Activated naive CD4-positive, alpha-beta T cell treated with anti-CD3 and anti-CD28 coated beads, Interleukin-2, amount 10 ng/mL, durations not matched to agents 7 days and 5 days (primary cell): ENCODE measurements at regions not wholly inside any gene's neighbourhood (a gene's known extent, or its start where the extent isn't known, plus 50 kb on each side); places are given as distances from the start of the nearest gene placed in this dataset.

ENCODE experiments used
- CTCF ChIA-PET: fragments of 350-600 bp; sonication (Branson Sonifier 250); formaldehyde crosslinking; loops from one replicate; lab custom pipeline; 2021; ENCODE audit warnings: antibody characterized with exemption; lab: Charles Lee
- DNase-seq: peaks from one replicate; pipeline ENCODE4 v3.0.0-alpha.2; 2020
- H3K27ac Mint-ChIP-seq: one replicate; pipeline ENCODE4 v1.8.0; 2021; ENCODE audit warnings: mild to moderate bottlenecking, moderate library complexity, mixed read lengths
- H3K27me3 Mint-ChIP-seq: one replicate; pipeline ENCODE4 v1.8.0; 2021; ENCODE audit warnings: mild to moderate bottlenecking, mixed read lengths
- H3K36me3 Mint-ChIP-seq: one replicate; pipeline ENCODE4 v1.8.0; 2021; ENCODE audit warnings: mixed read lengths
- H3K4me1 Mint-ChIP-seq: one replicate; pipeline ENCODE4 v1.8.0; 2021; ENCODE audit warnings: mixed read lengths
- H3K4me3 Mint-ChIP-seq: one replicate; pipeline ENCODE4 v1.8.0; 2021; ENCODE audit warnings: mild to moderate bottlenecking, moderate library complexity, mixed read lengths
- H3K9me3 Mint-ChIP-seq: one replicate; pipeline ENCODE4 v1.8.0; 2021; ENCODE audit warnings: mixed read lengths

GRCh38 chr4:10973686-10974085 lies 289.1 kb upstream of the CLNK start:
- Mint-ChIP-seq H3K27me3 (no peaks in the 10 kb centered on the region), H3K36me3 (no peaks in the 10 kb centered on the region), H3K27ac (no peak overlapping the region), H3K4me1 (no peaks in the 10 kb centered on the region), H3K9me3 (no peaks in the 10 kb centered on the region), H3K4me3 (no peak overlapping the region)
- CTCF ChIA-PET = no interaction called here
- DNase-seq = no peak

GRCh38 chr4:10971800-10972401 lies 287.3 kb upstream of the CLNK start:
- CTCF ChIA-PET = interaction anchor here (1.5 kb wide), 1 partner anchor 329 kb away, joined by 3 read pairs; no protein-coding TSS in a partner anchor
- Mint-ChIP-seq H3K27ac (no peak overlapping the region), H3K4me3 (no peak overlapping the region), H3K4me1 (no peaks in the 10 kb centered on the region), H3K9me3 (no peaks in the 10 kb centered on the region), H3K36me3 (no peaks in the 10 kb centered on the region), H3K27me3 (no peaks in the 10 kb centered on the region)
- DNase-seq = no peak

GRCh38 chr4:10965196-10965595 lies 280.6 kb upstream of the CLNK start:
- DNase-seq = no peak
- Mint-ChIP-seq H3K4me1 (no peaks in the 10 kb centered on the region), H3K27me3 (no peaks in the 10 kb centered on the region), H3K4me3 (no peak overlapping the region), H3K9me3 (peaks cover 13% of the 10 kb centered on the region), H3K36me3 (no peaks in the 10 kb centered on the region), H3K27ac (no peak overlapping the region)
- CTCF ChIA-PET = no interaction called here

- H3K27me3 Mint-ChIP-seq = no peaks in the 10 kb centered on the region
- H3K9me3 Mint-ChIP-seq = peaks cover 13% of the 10 kb centered on the region
- H3K4me1 Mint-ChIP-seq = no peaks in the 10 kb centered on the region
- H3K4me3 Mint-ChIP-seq = no peak overlapping the region
- H3K36me3 Mint-ChIP-seq = no peaks in the 10 kb centered on the region
- CTCF ChIA-PET = no interaction called here
- H3K27ac Mint-ChIP-seq = no peak overlapping the region
- no peak for DNase-seq
Observed at GRCh38 chr4:10963958-10964703, 279.6 kb upstream of the CLNK start.

- Mint-ChIP-seq H3K36me3 (no peaks in the 10 kb centered on the region), H3K4me1 (no peaks in the 10 kb centered on the region), H3K9me3 (peaks cover 13% of the 10 kb centered on the region), H3K4me3 (no peak overlapping the region), H3K27ac (no peak overlapping the region), H3K27me3 (no peaks in the 10 kb centered on the region)
- no peak for DNase-seq
- CTCF ChIA-PET = no interaction called here
Observed at GRCh38 chr4:10963241-10963640, 278.7 kb upstream of the CLNK start.

- CTCF ChIA-PET = no interaction called here
- DNase-seq = no peak
- H3K4me3 Mint-ChIP-seq = no peak overlapping the region
- no peaks in the 10 kb centered on the region for H3K27me3 Mint-ChIP-seq
- no peak overlapping the region for H3K27ac Mint-ChIP-seq
- no peaks in the 10 kb centered on the region for H3K36me3 Mint-ChIP-seq
- H3K9me3 Mint-ChIP-seq = peaks cover 13% of the 10 kb centered on the region
- H3K4me1 Mint-ChIP-seq = no peaks in the 10 kb centered on the region
Observed at GRCh38 chr4:10962246-10962645, 277.7 kb upstream of the CLNK start.

- Mint-ChIP-seq H3K9me3 (peaks cover 13% of the 10 kb centered on the region), H3K27ac (no peak overlapping the region), H3K4me1 (no peaks in the 10 kb centered on the region), H3K27me3 (no peaks in the 10 kb centered on the region), H3K4me3 (no peak overlapping the region), H3K36me3 (no peaks in the 10 kb centered on the region)
- DNase-seq = no peak
- CTCF ChIA-PET = interaction anchor here (0.7 kb wide), 1 partner anchor 9 kb away, joined by 3 read pairs; no protein-coding TSS in a partner anchor
Observed at GRCh38 chr4:10960389-10960788, 275.8 kb upstream of the CLNK start.

GRCh38 chr4:10959586-10959985 lies 275.0 kb upstream of the CLNK start:
- Mint-ChIP-seq H3K27me3 (no peaks in the 10 kb centered on the region), H3K9me3 (peaks cover 13% of the 10 kb centered on the region), H3K4me3 (no peak overlapping the region), H3K4me1 (no peaks in the 10 kb centered on the region), H3K27ac (no peak overlapping the region), H3K36me3 (no peaks in the 10 kb centered on the region)
- CTCF ChIA-PET = interaction anchor here (0.7 kb wide), 1 partner anchor 8 kb away, joined by 3 read pairs; no protein-coding TSS in a partner anchor
- DNase-seq = no peak

- H3K27me3 Mint-ChIP-seq = no peaks in the 10 kb centered on the region
- no peak overlapping the region for H3K27ac Mint-ChIP-seq
- H3K9me3 Mint-ChIP-seq = peaks cover 4% of the 10 kb centered on the region
- CTCF ChIA-PET = no interaction called here
- H3K4me3 Mint-ChIP-seq = no peak overlapping the region
- DNase-seq = no peak
- no peaks in the 10 kb centered on the region for H3K4me1 Mint-ChIP-seq
- no peaks in the 10 kb centered on the region for H3K36me3 Mint-ChIP-seq
Observed at GRCh38 chr4:10958226-10958856, 273.8 kb upstream of the CLNK start.

GRCh38 chr4:10951306-10951705 lies 266.7 kb upstream of the CLNK start:
- Mint-ChIP-seq H3K27ac (no peak overlapping the region), H3K4me1 (no peaks in the 10 kb centered on the region)

GRCh38 chr4:10949039-10949733 lies 264.6 kb upstream of the CLNK start:
- no peak for DNase-seq
- Mint-ChIP-seq H3K4me3 (no peak overlapping the region), H3K4me1 (no peaks in the 10 kb centered on the region), H3K9me3 (no peaks in the 10 kb centered on the region), H3K27ac (no peak overlapping the region), H3K36me3 (no peaks in the 10 kb centered on the region), H3K27me3 (peaks cover 3% of the 10 kb centered on the region)
- CTCF ChIA-PET = no interaction called here

More at GRCh38 chr4:10951306-10951705, 266.7 kb upstream of the CLNK start:
- Mint-ChIP-seq H3K4me3 (no peak overlapping the region), H3K9me3 (no peaks in the 10 kb centered on the region), H3K27me3 (peaks cover 3% of the 10 kb centered on the region), H3K36me3 (no peaks in the 10 kb centered on the region)
- CTCF ChIA-PET = interaction anchor here (0.6 kb wide), 1 partner anchor 9 kb away, joined by 3 read pairs; no protein-coding TSS in a partner anchor
- DNase-seq = no peak

GRCh38 chr4:10947898-10948297 lies 263.3 kb upstream of the CLNK start:
- H3K4me1 Mint-ChIP-seq = no peaks in the 10 kb centered on the region
- H3K36me3 Mint-ChIP-seq = no peaks in the 10 kb centered on the region
- no peak for DNase-seq
- no peak overlapping the region for H3K4me3 Mint-ChIP-seq
- H3K27me3 Mint-ChIP-seq = no peaks in the 10 kb centered on the region
- no peak overlapping the region for H3K27ac Mint-ChIP-seq
- H3K9me3 Mint-ChIP-seq = no peaks in the 10 kb centered on the region
- CTCF ChIA-PET = no interaction called here

GRCh38 chr4:10944321-10944720 lies 259.8 kb upstream of the CLNK start:
- no peak for DNase-seq
- Mint-ChIP-seq H3K9me3 (peaks cover 6% of the 10 kb centered on the region), H3K4me1 (no peaks in the 10 kb centered on the region), H3K4me3 (no peak overlapping the region), H3K27me3 (peaks cover 3% of the 10 kb centered on the region), H3K36me3 (no peaks in the 10 kb centered on the region), H3K27ac (no peak overlapping the region)
- CTCF ChIA-PET = no interaction called here

GRCh38 chr4:10942156-10942555 lies 257.6 kb upstream of the CLNK start:
- Mint-ChIP-seq H3K9me3 (peaks cover 6% of the 10 kb centered on the region), H3K4me1 (no peaks in the 10 kb centered on the region), H3K36me3 (no peaks in the 10 kb centered on the region), H3K4me3 (no peak overlapping the region), H3K27me3 (peaks cover 3% of the 10 kb centered on the region), H3K27ac (no peak overlapping the region)
- no peak for DNase-seq
- CTCF ChIA-PET = no interaction called here
